OCI-LY7 (cell line): ENCODE measurements at regions not wholly inside any gene's neighbourhood (a gene's known extent, or its start where the extent isn't known, plus 50 kb on each side); places are given as distances from the start of the nearest gene placed in this dataset.

Source experiments
- EZH2phosphoT487 ChIP-seq: fragments of 200-600 bp; sonication (generic); IDR thresholded peaks from 2 replicates; pipeline ENCODE4 v1.6.1; 2018; ENCODE audit warnings: low read depth, borderline replicate concordance, mild to moderate bottlenecking, mixed run types, antibody characterized with exemption, low read length, moderate library complexity, mixed read lengths
- TF ChIP-seq, protein P1 (sequence below): fragments of 200-600 bp; sonication (generic); conservative IDR thresholded peaks from 2 replicates; pipeline ENCODE4 v1.5.1; 2014; ENCODE audit warnings: mild to moderate bottlenecking, antibody characterized with exemption, low read length, moderate library complexity, mixed read lengths

DNA sequence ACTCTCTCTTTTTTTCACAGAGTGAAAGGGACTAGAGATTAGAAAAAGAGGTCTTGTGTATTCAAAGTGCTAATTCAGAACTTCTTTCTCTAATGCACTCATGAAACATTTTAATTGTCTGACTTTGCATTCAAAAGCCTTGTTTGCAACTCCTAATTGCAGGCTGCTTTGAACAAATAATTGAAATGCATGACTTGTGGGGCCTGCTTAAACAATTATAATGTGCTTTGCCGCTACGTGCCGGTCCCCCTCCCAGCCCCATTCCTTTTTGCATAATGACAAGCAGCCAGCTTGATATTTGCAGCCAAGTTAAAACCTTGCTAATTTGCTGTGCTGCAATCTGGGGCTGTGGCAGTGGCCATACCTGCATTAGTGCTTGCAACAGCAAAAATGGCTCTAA, 114.5 kb downstream of the FOXB1 start:
- TF ChIP-seq, protein P1, sequence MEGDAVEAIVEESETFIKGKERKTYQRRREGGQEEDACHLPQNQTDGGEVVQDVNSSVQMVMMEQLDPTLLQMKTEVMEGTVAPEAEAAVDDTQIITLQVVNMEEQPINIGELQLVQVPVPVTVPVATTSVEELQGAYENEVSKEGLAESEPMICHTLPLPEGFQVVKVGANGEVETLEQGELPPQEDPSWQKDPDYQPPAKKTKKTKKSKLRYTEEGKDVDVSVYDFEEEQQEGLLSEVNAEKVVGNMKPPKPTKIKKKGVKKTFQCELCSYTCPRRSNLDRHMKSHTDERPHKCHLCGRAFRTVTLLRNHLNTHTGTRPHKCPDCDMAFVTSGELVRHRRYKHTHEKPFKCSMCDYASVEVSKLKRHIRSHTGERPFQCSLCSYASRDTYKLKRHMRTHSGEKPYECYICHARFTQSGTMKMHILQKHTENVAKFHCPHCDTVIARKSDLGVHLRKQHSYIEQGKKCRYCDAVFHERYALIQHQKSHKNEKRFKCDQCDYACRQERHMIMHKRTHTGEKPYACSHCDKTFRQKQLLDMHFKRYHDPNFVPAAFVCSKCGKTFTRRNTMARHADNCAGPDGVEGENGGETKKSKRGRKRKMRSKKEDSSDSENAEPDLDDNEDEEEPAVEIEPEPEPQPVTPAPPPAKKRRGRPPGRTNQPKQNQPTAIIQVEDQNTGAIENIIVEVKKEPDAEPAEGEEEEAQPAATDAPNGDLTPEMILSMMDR, result no peak
- TF ChIP-seq EZH2phosphoT487, result no peak
